T-helper 2 cell (primary cell): ENCODE measurements at regions not wholly inside any gene's neighbourhood (a gene's known extent, or its start where the extent isn't known, plus 50 kb on each side); places are given as distances from the start of the nearest gene placed in this dataset.

Source experiments
- DNase-seq, 5 experiments: peaks; one replicate each; pipeline versions ENCODE4 v3.0.0 to v3.0.0-alpha.2; 2012 to 2022

- DNase-seq: no peak
These were observed 273.6 kb downstream of the SRBD1 start for GRCh38 chr2:45337481-45337880.

- DNase-seq: no peak
These were observed 276.9 kb downstream of the SRBD1 start for GRCh38 chr2:45334205-45334604.

GRCh38 chr2:45332567-45332966, 278.5 kb downstream of the SRBD1 start:
- no peak for DNase-seq

- no peak for DNase-seq
These were observed 279.0 kb downstream of the SRBD1 start for GRCh38 chr2:45332094-45332493.

GRCh38 chr2:45331410-45331786, 279.7 kb downstream of the SRBD1 start:
- no peak for DNase-seq

GRCh38 chr2:45330637-45331409, 280.2 kb downstream of the SRBD1 start:
- DNase-seq: no peak

GRCh38 chr2:45330108-45330507, 281.0 kb downstream of the SRBD1 start:
- DNase-seq: no peak

GRCh38 chr2:45329045-45329677, 281.9 kb downstream of the SRBD1 start:
- no peak for DNase-seq

GRCh38 chr2:45328264-45328870, 282.7 kb downstream of the SRBD1 start:
- no peak for DNase-seq

GRCh38 chr2:45323344-45323743, 287.7 kb downstream of the SRBD1 start:
- DNase-seq: no peak

GRCh38 chr2:45320956-45321355, 290.1 kb downstream of the SRBD1 start:
- no peak for DNase-seq

- no peak for DNase-seq
These were observed 291.2 kb downstream of the SRBD1 start for GRCh38 chr2:45319683-45320455.

GRCh38 chr2:45318686-45319085, 292.4 kb downstream of the SRBD1 start:
- no peak for DNase-seq

- DNase-seq: no peak
These were observed 294.3 kb downstream of the SRBD1 start for GRCh38 chr2:45316576-45317338.

- DNase-seq: no peak
These were observed 295.2 kb downstream of the SRBD1 start for GRCh38 chr2:45315861-45316260.

GRCh38 chr2:45312275-45312674, 298.8 kb downstream of the SRBD1 start:
- no peak for DNase-seq

GRCh38 chr2:45311559-45311958, 299.5 kb downstream of the SRBD1 start:
- no peak for DNase-seq

- DNase-seq: no peak
These were observed 297.9 kb upstream of the SIX2 start for GRCh38 chr2:45307147-45307546.

- DNase-seq: no peak
These were observed 296.3 kb upstream of the SIX2 start for GRCh38 chr2:45305599-45305998.

GRCh38 chr2:45303417-45304202, 294.4 kb upstream of the SIX2 start:
- DNase-seq: no peak
